NCI-H1092 treated with DMSO at 0.1 percent for 48 hours (cell line): ENCODE measurements at regions not wholly inside any gene's neighbourhood (a gene's known extent, or its start where the extent isn't known, plus 50 kb on each side); places are given as distances from the start of the nearest gene placed in this dataset.
"Not testable (repeated sequence)": the region's sequence is repeated elsewhere in the genome, so short reads cannot be mapped to it uniquely, and the experiment has no call there.

Experiments
- DNase-seq: peaks from one replicate; lab custom pipeline; 2025; lab: John Stamatoyannopoulos, UW

DNA sequence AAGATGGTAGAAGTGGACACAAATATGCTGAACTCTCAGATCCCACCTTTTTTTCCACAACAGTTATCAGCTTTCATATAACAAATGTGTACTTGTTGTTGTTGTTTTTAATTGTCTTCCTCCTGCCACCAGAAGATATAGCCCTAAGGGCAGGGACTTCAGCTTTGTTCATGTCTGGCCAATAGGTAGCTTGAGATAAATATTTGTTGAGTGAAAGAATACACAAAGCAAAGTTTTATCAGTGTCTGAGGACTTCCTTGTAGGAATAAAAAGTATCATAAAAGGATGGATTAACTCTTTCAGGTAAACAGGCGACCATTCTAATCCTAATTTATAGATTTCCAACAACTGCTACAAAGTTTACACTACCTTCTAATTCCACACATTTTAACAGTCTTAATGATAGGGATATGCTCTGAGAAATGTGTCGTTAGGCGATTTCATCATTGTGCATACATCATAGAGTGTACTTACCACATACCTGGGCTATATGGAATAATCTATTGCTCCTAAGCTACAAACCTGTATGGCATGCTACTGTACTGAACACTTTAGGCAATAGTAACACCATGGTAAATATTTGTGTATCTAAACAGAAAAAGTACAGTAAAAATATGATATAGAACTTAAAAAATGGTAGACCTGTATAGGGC lies 186.1 kb downstream of the ATOH1 start:
- no peak for DNase-seq

- no peak for DNase-seq
Observed at GRCh38 chr4:94015956-94016355, 187.4 kb downstream of the ATOH1 start.

- DNase-seq: no peak
Observed at GRCh38 chr4:94032754-94033153, 174.9 kb upstream of the SMARCAD1 start.

DNA sequence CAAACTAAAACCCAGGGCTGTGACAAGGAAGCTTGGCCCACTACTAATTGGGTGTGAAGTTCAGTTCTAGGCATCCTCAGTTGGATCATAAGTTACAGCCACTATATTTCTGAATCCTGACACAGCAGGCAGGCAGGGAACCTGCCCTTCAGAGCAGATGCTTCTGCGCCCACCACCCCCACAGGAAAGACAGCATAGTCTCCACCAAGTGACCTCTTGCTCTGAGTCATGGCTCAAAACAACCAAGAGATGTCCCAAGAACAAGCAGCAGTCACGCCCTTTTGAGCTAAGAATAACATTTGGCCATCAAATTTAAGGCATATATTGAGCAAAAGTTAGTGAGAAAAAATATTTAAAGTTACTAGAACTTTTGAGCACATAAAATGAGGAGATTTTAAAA lies 170.7 kb upstream of the SMARCAD1 start:
- no peak for DNase-seq

- peak; percentile 76 for DNase-seq
Observed at GRCh38 chr4:94038195-94038594, 169.5 kb upstream of the SMARCAD1 start.

DNA sequence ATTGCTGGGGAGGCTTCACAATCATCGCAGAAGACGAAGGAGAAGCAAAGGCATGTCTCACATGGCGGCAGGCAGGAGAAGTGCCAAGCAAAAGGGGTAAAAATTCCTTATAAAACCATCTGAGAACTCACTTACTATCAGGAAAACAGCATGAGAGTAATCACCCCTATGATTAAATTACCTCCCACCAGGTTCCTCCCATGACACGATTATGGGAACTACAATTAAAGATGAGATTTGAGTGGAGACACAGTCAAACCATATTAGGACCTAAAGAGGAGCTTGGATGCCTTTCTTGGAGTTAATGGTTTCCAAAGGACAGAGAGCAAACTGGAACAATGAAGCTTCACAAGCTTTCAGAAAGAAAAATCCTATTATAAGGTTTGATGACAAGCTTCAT lies 168.4 kb upstream of the SMARCAD1 start:
- no peak for DNase-seq

- not testable (repeated sequence) for DNase-seq
Observed at GRCh38 chr4:94044471-94044870, 163.2 kb upstream of the SMARCAD1 start.

- DNase-seq: no peak
Observed at GRCh38 chr4:94063084-94063483, 144.6 kb upstream of the SMARCAD1 start.

DNA sequence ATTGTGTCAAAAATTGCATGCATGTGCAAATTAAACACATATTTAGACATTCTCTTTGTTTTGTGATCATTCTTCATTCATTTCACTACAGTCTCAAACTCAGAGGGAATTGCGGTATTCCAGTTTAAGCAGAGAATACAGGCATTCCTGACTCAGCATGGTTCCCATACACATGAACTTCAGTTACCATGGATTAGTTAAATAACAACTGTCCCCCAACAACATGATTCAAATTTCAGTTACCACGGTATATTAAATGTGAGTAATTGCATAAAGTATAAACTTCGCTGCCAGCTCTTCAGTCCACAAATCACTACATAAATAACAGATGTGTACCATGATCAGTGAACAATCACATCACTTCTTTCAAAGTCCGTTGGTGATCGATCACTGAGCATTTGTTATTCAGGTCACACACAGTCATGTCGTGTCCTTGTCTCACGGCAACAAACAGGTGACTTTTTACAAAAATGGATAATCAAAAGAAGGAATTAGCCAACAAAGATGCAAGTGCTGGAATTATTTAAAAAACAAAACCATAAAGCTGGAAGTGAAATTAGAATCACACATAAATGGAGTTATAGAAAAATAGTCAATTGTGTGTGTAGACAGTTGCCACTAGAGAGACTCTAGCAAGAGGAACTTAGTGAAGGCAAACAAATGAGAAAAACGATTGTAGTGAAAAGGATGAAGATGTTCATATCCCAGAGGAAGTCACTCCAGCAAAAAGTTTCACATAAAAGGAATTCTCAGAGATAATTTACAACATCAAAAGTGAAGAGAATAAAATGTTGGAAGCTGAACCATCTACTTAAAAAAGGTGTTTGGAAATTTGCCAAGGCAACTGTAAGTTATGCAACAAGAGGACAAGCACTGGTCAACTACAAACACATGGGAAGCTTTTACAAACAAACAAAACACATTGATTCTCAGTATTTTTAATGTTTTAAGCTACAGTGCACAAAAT lies 138.6 kb upstream of the SMARCAD1 start:
- no peak for DNase-seq

DNA sequence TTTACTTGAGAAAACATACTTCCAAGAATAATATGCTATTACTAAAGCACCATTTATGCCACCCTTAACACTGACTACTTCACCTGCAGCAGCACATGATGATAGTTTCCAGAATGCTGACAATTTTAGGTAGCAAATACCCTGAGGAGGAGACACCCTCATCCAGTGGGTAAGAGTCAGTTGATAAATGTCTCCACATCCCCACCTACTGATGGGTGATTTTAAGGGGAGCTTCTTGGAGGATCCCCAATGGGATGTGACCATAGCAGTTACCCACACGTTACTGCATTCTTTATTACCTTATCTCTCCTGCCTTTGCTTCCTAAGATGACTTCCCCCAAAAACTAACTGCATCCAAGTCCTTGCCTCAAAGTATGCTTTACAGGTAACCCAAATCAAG lies 131.2 kb upstream of the SMARCAD1 start:
- DNase-seq: no peak

GRCh38 chr4:94084155-94084554 lies 123.5 kb upstream of the SMARCAD1 start:
- DNase-seq: no peak

GRCh38 chr4:94099141-94099540 lies 108.5 kb upstream of the SMARCAD1 start:
- not testable (repeated sequence) for DNase-seq

GRCh38 chr4:94112644-94113043 lies 95.0 kb upstream of the SMARCAD1 start:
- no peak for DNase-seq

- no peak for DNase-seq
Observed at GRCh38 chr4:94115687-94116086, 92.0 kb upstream of the SMARCAD1 start.

- no peak for DNase-seq
Observed at GRCh38 chr4:94116842-94117241, 90.8 kb upstream of the SMARCAD1 start.

DNA sequence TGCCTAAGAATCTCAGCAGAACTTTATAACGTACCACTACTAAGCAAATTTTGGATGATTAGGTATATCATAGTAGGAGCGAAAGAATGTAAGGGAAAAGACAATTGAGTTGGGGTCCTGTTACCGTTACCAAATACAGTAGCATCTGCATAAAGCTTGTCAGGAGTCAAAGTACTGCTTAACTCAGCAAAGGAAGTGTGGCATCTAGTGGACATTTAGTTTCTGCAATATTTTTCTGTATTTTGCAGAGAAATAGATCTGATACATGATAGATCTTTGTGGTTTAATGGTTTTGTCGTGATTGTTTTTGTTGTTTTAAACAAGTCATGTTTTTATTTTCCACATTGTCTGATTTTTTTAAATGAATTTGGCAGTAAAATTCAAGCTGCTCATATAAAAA lies 81.0 kb upstream of the SMARCAD1 start:
- no peak for DNase-seq

DNA sequence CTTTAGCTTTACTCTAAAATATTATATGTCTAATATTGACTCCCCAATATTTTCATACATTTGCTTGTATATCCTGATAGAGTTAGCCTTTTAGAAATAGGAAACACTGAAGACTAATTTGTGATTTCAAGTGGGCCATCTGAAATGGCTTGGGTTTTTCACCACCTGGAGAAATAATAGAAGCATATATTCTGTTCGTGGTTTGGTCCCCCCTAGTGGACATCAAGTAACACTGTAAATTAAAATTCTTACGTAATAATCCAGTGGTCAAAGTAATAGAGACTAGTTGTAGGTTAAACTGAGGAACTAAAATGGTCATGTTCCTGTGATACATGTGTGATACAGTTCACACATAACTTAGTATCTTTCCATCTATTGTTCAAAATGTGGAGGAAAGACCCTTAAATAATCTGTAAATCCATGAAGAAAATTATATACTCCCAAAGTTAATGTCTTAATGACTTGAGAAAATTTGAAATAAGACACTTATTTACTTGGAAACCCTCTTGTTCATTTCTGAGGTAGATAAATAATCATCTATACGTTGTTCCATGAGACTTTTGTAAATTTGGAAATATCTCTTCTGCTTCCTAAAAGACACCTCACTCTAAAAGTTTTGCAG lies 79.8 kb upstream of the SMARCAD1 start:
- peak; percentile 34 for DNase-seq

GRCh38 chr4:94131212-94131611 lies 76.5 kb upstream of the SMARCAD1 start:
- no peak for DNase-seq

GRCh38 chr4:94135701-94136100 lies 72.0 kb upstream of the SMARCAD1 start:
- no peak for DNase-seq

DNA sequence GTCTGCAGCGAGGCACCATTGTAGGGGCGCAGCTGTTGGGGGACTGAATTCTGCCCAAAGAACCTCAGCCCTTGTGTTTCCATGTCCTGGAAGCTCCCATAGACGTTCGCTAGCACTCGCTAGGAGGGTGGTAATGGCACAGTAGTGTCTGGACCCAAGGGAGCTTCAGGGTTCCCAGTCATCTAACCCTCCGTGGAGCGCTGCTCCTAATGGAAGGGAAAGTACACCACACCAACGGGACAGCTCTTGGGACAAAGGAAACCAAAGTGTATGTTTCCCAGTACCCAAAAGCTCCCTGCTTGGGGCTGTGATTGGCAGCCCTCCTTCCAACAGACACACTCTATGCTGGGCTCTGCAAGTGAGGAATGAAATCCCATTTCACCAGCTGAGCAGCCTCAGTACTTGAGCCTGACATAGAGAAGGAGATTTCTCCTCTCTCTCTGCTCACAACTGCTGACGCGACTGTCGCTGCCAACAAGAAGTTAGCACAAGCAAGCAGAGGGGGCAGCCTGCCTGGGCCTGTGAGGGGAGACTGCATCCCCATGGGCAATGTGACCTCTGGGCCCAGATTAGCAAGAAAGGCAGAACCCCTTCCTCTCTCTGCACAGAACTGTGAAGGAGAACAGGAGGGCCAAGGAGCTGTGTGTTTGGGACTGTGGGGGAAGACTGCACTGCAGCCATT lies 67.6 kb upstream of the SMARCAD1 start:
- no peak for DNase-seq

DNA sequence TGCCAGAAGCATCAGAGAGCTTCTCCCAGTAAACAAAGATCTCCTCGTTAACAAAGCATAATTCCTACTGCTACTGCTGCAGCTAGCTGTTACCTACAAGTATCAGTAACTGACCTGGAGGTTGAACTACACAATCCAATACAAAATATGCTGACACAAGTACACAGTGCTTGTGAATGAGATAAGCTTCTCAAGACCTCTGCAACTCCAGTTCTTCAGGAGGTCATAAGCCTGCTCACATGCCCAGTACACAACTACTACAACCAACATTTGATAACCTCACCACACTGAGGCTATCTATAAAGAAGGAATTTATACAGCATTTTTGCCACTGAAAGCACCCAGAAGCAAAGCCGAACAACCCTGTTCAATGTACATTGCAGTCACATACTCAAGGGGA lies 66.7 kb upstream of the SMARCAD1 start:
- DNase-seq: no peak

GRCh38 chr4:94148052-94148451 lies 59.6 kb upstream of the SMARCAD1 start:
- DNase-seq: not testable (repeated sequence)
